ENCODE measurements at regions not wholly inside any gene's neighbourhood (a gene's known extent, or its start where the extent isn't known, plus 50 kb on each side); places are given as distances from the start of the nearest gene placed in this dataset.

DNA sequence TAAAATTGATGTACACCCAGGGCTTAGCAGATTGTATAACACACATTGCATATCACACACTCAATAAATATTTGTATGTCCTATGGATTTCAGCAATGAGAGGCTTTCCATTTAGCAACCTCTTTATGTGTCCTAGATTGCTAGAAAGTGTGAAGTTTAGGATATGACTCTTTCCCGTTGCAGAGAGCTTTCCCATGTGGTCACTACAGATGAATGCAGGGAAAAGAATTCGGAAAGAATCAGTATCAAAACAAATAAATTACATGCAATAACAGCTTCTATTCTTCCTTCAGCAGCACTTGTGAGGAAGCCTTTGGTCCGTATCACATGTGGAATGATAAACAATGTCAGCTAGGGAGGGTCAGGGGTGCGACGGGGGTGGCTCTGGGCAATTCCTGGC, 870.1 kb downstream of the C6orf118 start:
- no peak overlapping the region for H3K4me3 Mint-ChIP-seq (ENCODE audit: unreplicated experiment)
- H3K27me3 Mint-ChIP-seq (ENCODE audit: insufficient read depth, unreplicated experiment), result no peaks in the 10 kb centered on the region
- H3K9me3 Mint-ChIP-seq (ENCODE audit: unreplicated experiment), result peaks cover 11% of the 10 kb centered on the region
- ChIA-PET POLR2A (no interaction called here), CTCF (no interaction called here)
- no peak for TF ChIP-seq CTCF (IDR thresholded peaks at IDR 0.05; ENCODE audit: insufficient read depth in 1 of 2, low read depth in 1 of 2, low read length in 1 of 2, severe bottlenecking in 1 of 2, unreplicated experiment in 1 of 2)
- BruUV-seq (replicated peaks), result no TSS peak
- H3K4me1 Mint-ChIP-seq (ENCODE audit: low read depth, unreplicated experiment), result no peaks in the 10 kb centered on the region
- intact Hi-C loops (cut with micrococcal nuclease; ENCODE audit: unreplicated experiment), result no loop called here
- H3K27ac Mint-ChIP-seq (ENCODE audit: unreplicated experiment), result no peak overlapping the region
- no peaks in the 10 kb centered on the region for H3K4me1 ChIP-seq
- H3K36me3 Mint-ChIP-seq (ENCODE audit: insufficient read depth, unreplicated experiment), result no peaks in the 10 kb centered on the region
- no peak for DNase-seq
- H3K36me3 ChIP-seq (ENCODE audit: control insufficient read depth, insufficient read depth, low read length), result no peaks in the 10 kb centered on the region
- no peaks in the 10 kb centered on the region for H3K27me3 ChIP-seq (replicated peaks; ENCODE audit: control insufficient read depth, insufficient read depth, low read length)
- no peak overlapping the region for H3K4me3 ChIP-seq (ENCODE audit: low read depth, low read length)
- H3K9me3 ChIP-seq, result no peaks in the 10 kb centered on the region

DNA sequence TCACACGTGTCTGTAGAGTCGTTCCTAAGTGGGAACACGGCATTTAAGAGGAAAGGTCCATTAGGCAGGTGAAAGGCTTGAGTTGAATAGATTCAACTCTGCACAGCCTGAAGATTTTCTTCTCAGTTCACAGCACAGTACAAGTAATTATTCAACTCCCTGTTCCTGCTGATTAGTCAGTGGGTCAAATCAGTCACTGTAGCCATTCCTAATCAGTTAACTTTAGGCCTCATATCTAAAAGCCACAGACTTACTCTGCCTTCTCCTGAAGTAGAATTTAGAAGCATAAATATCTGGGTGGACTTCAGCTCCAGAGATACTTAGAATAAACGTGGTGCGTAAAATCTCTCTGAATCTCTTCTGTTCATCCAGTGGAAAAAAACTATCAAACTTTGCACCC, 872.4 kb downstream of the C6orf118 start:
- H3K4me3 Mint-ChIP-seq (ENCODE audit: unreplicated experiment), result no peak overlapping the region
- Histone ChIP-seq H3K4me1 (no peaks in the 10 kb centered on the region), H3K4me3 (ENCODE audit: low read depth, low read length) (no peak overlapping the region), H3K9me3 (no peaks in the 10 kb centered on the region), H3K36me3 (ENCODE audit: control insufficient read depth, insufficient read depth, low read length) (no peaks in the 10 kb centered on the region), H3K27me3 (replicated peaks; ENCODE audit: control insufficient read depth, insufficient read depth, low read length) (no peaks in the 10 kb centered on the region)
- intact Hi-C loops (cut with micrococcal nuclease; ENCODE audit: unreplicated experiment), result no loop called here
- ChIA-PET CTCF (no interaction called here), POLR2A (no interaction called here)
- H3K36me3 Mint-ChIP-seq (ENCODE audit: insufficient read depth, unreplicated experiment), result no peaks in the 10 kb centered on the region
- H3K4me1 Mint-ChIP-seq (ENCODE audit: low read depth, unreplicated experiment), result no peaks in the 10 kb centered on the region
- no peak for DNase-seq
- no peaks in the 10 kb centered on the region for H3K27me3 Mint-ChIP-seq (ENCODE audit: insufficient read depth, unreplicated experiment)
- BruUV-seq (replicated peaks), result no TSS peak
- no peak for TF ChIP-seq CTCF (IDR thresholded peaks at IDR 0.05; ENCODE audit: insufficient read depth in 1 of 2, low read depth in 1 of 2, low read length in 1 of 2, severe bottlenecking in 1 of 2, unreplicated experiment in 1 of 2)
- no peak overlapping the region for H3K27ac Mint-ChIP-seq (ENCODE audit: unreplicated experiment)
- no peaks in the 10 kb centered on the region for H3K9me3 Mint-ChIP-seq (ENCODE audit: unreplicated experiment)

DNA sequence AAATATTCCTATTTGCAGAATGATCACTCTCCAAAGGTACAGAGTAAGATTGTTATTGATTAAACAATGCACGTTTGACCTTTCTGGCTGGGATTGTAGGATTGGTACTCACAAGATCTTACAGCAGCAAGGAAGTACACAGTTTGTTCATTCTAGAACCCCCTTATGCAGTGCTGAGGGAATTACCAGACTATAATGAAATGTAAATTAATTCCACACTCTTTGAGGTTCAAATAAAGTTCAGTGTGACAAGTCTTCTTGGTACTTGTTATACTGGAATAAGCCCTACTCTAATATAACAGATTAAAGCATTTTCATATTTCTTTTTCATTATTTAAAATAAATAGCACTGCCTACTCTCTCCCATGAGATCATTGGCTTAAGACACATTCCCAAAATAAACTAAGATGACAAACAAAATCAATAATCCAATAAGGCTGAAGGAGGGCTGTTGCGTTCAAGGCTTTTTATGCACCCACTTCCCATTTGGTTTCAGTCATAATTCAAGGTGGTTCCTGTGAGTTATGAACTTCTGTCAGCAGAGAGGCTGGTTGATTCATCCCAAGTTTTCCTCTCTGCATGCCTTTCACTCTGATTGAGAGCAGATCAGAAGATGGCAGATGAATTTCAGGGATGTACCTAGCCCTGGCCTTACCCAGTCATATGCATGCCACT, 881.5 kb downstream of the C6orf118 start:
- Mint-ChIP-seq H3K4me1 (ENCODE audit: low read depth, unreplicated experiment) (no peaks in the 10 kb centered on the region), H3K27me3 (ENCODE audit: insufficient read depth, unreplicated experiment) (no peaks in the 10 kb centered on the region), H3K36me3 (ENCODE audit: insufficient read depth, unreplicated experiment) (no peaks in the 10 kb centered on the region), H3K27ac (ENCODE audit: unreplicated experiment) (no peak overlapping the region), H3K9me3 (ENCODE audit: unreplicated experiment) (peaks cover 9% of the 10 kb centered on the region), H3K4me3 (ENCODE audit: unreplicated experiment) (no peak overlapping the region)
- CTCF ChIA-PET, result no interaction called here
- no peak for TF ChIP-seq CTCF (IDR thresholded peaks at IDR 0.05; ENCODE audit: insufficient read depth in 1 of 2, low read depth in 1 of 2, low read length in 1 of 2, severe bottlenecking in 1 of 2, unreplicated experiment in 1 of 2)
- no peaks in the 10 kb centered on the region for H3K27me3 ChIP-seq (replicated peaks; ENCODE audit: control insufficient read depth, insufficient read depth, low read length)
- H3K9me3 ChIP-seq, result no peaks in the 10 kb centered on the region
- H3K4me3 ChIP-seq (ENCODE audit: low read depth, low read length), result no peak overlapping the region
- DNase-seq, result no peak
- POLR2A ChIA-PET, result no interaction called here
- H3K4me1 ChIP-seq, result no peaks in the 10 kb centered on the region
- no peaks in the 10 kb centered on the region for H3K36me3 ChIP-seq (ENCODE audit: control insufficient read depth, insufficient read depth, low read length)
- intact Hi-C loops (cut with micrococcal nuclease; ENCODE audit: unreplicated experiment), result no loop called here
- no TSS peak for BruUV-seq (replicated peaks)

Data from Caco-2 (cell line).